ENCODE measurements at regions not wholly inside any gene's neighbourhood (a gene's known extent, or its start where the extent isn't known, plus 50 kb on each side); places are given as distances from the start of the nearest gene placed in this dataset.
A peak's percentile ranks its signal among the peaks of the same experiment; 100 is the strongest.

GRCh38 chr2:150876251-150876950 is 385.3 kb downstream of the RBM43 start:
- 80 to 84% methylated on average over 5 of the region's 5 CpGs for WGBS, 2 experiments (ENCODE audit: low coverage in 1 of 2, low lambda C conversion rate in 2 of 2, missing lambda C conversion rate in 2 of 2)

GRCh38 chr2:150873396-150873772 is 385.9 kb upstream of the RND3 start:
- Histone ChIP-seq H3K79me2 (ENCODE audit: insufficient read depth) (no peaks in the 10 kb centered on the region), H3K4me1 (ENCODE audit: insufficient read depth) (peaks cover 3% of the 10 kb centered on the region; the same call in 1 of the 2 replicates), H3K4me3 (no peak overlapping the region), H2AFZ (no peak overlapping the region), H3K4me2 (ENCODE audit: unreplicated experiment) (no peak overlapping the region), H3K9me3 (ENCODE audit: low read depth) (no peaks in the 10 kb centered on the region), H3K9ac (no peak overlapping the region), H3K27me3 (replicated peaks; ENCODE audit: insufficient read depth) (no peaks in the 10 kb centered on the region), H3K27ac (no peak overlapping the region), H4K20me1 (ENCODE audit: insufficient read depth) (no peaks in the 10 kb centered on the region), H3F3A (ENCODE audit: insufficient read depth) (no peaks in the 10 kb centered on the region), H3K36me3 (ENCODE audit: low read depth) (no peaks in the 10 kb centered on the region), H3K9me2 (ENCODE audit: insufficient read depth) (no peaks in the 10 kb centered on the region)
- in situ Hi-C loops (cut with MboI), result no loop called here
- no peak for DNase-seq
- WGBS, 2 experiments (ENCODE audit: low coverage in 1 of 2, low lambda C conversion rate in 2 of 2, missing lambda C conversion rate in 2 of 2), result 93 to 100% methylated on average over 4 of the region's 4 CpGs
- no peak for TF ChIP-seq EZH2phosphoT487 (IDR thresholded peaks at IDR 0.05; ENCODE audit: insufficient read depth, low read depth)
- TF ChIP-seq EZH2 (IDR thresholded peaks at IDR 0.05; ENCODE audit: insufficient read depth, poor library complexity, severe bottlenecking), result no peak

More at GRCh38 chr2:150876251-150876950, 385.3 kb downstream of the RBM43 start:
- H3K4me3 ChIP-seq, result no peak overlapping the region
- no peaks in the 10 kb centered on the region for H3K9me3 ChIP-seq (ENCODE audit: low read depth)
- no peak overlapping the region for H3K27ac ChIP-seq
- H3K79me2 ChIP-seq (ENCODE audit: insufficient read depth), result no peaks in the 10 kb centered on the region
- in situ Hi-C loops (cut with MboI), result no loop called here
- no peak for DNase-seq
- H3F3A ChIP-seq (ENCODE audit: insufficient read depth), result no peaks in the 10 kb centered on the region
- H3K4me2 ChIP-seq (ENCODE audit: unreplicated experiment), result no peak overlapping the region
- H4K20me1 ChIP-seq (ENCODE audit: insufficient read depth), result no peaks in the 10 kb centered on the region
- peaks cover 7% of the 10 kb centered on the region; the same call in 1 of the 2 replicates for H3K4me1 ChIP-seq (ENCODE audit: insufficient read depth)
- no peaks in the 10 kb centered on the region for H3K36me3 ChIP-seq (ENCODE audit: low read depth)
- H3K27me3 ChIP-seq (replicated peaks; ENCODE audit: insufficient read depth), result no peaks in the 10 kb centered on the region
- H3K9ac ChIP-seq, result no peak overlapping the region
- no peak for TF ChIP-seq EZH2phosphoT487 (IDR thresholded peaks at IDR 0.05; ENCODE audit: insufficient read depth, low read depth)
- no peak for TF ChIP-seq EZH2 (IDR thresholded peaks at IDR 0.05; ENCODE audit: insufficient read depth, poor library complexity, severe bottlenecking)
- no peaks in the 10 kb centered on the region for H3K9me2 ChIP-seq (ENCODE audit: insufficient read depth)
- no peak overlapping the region for H2AFZ ChIP-seq

DNA sequence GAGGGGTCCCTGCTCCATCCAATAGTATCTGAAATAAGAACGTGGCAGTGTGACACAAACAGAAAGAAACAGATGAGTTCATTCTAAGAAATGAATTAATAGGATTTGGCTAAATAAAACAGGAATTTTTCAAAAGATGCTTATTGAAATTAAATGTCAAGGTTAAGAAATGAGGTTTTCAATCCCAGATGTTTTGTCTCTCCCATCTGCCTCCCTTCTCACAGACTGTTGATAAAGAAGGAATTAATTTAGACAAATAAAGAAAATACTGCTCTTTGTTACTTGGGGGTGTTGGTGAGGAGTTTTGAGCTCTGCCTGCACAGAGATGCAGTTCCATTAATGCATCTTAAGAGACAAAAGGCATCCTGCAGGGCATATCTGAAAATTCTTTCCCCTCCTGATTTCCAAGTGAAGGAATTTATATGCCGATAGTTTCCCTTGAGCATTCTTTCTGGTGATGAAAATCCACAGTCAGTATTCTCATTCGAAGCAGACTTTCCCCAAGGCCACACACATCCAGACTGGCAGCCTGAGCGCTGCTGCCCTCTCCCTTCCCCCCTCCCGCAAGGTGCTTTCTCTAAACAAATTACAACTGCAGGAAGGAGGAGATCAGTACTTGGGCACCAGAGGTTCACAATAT is 385.4 kb upstream of the RND3 start:
- H3K36me3 ChIP-seq (ENCODE audit: low read depth), result no peaks in the 10 kb centered on the region
- no peak overlapping the region for H3K4me2 ChIP-seq (ENCODE audit: unreplicated experiment)
- H4K20me1 ChIP-seq (ENCODE audit: insufficient read depth), result no peaks in the 10 kb centered on the region
- no peak overlapping the region for H2AFZ ChIP-seq
- no peaks in the 10 kb centered on the region for H3K27me3 ChIP-seq (replicated peaks; ENCODE audit: insufficient read depth)
- no peaks in the 10 kb centered on the region for H3K79me2 ChIP-seq (ENCODE audit: insufficient read depth)
- H3K9ac ChIP-seq, result no peak overlapping the region
- H3K4me1 ChIP-seq (ENCODE audit: insufficient read depth), result no peaks in the 10 kb centered on the region
- H3K27ac ChIP-seq, result no peak overlapping the region
- 44 to 49% methylated on average over 5 of the region's 5 CpGs for WGBS, 2 experiments (ENCODE audit: low coverage in 1 of 2, low lambda C conversion rate in 2 of 2, missing lambda C conversion rate in 2 of 2)
- H3K4me3 ChIP-seq, result no peak overlapping the region
- H3K9me2 ChIP-seq (ENCODE audit: insufficient read depth), result no peaks in the 10 kb centered on the region
- DNase-seq, result no peak
- in situ Hi-C loops (cut with MboI), result no loop called here
- no peaks in the 10 kb centered on the region for H3F3A ChIP-seq (ENCODE audit: insufficient read depth)
- TF ChIP-seq EZH2phosphoT487 (IDR thresholded peaks at IDR 0.05; ENCODE audit: insufficient read depth, low read depth) (no peak), EZH2 (IDR thresholded peaks at IDR 0.05; ENCODE audit: insufficient read depth, poor library complexity, severe bottlenecking) (no peak)
- H3K9me3 ChIP-seq (ENCODE audit: low read depth), result no peaks in the 10 kb centered on the region

- 0 out of 2 replicates have a peak, but pooled peaks cover 10% of the 10 kb centered on the region for H3F3A ChIP-seq (ENCODE audit: insufficient read depth)
- DNase-seq, result peak; percentile 42
- no peaks in the 10 kb centered on the region for H3K27me3 ChIP-seq (replicated peaks; ENCODE audit: insufficient read depth)
- no peaks in the 10 kb centered on the region for H3K9me3 ChIP-seq (ENCODE audit: low read depth)
- in situ Hi-C loops (cut with MboI), result no loop called here
- H3K4me3 ChIP-seq, result no peak overlapping the region
- H4K20me1 ChIP-seq (ENCODE audit: insufficient read depth), result no peaks in the 10 kb centered on the region
- no peak overlapping the region for H3K9ac ChIP-seq
- H3K4me2 ChIP-seq (ENCODE audit: unreplicated experiment), result no peak overlapping the region
- no peaks in the 10 kb centered on the region for H3K36me3 ChIP-seq (ENCODE audit: low read depth)
- TF ChIP-seq EZH2phosphoT487 (IDR thresholded peaks at IDR 0.05; ENCODE audit: insufficient read depth, low read depth), result no peak
- TF ChIP-seq EZH2 (IDR thresholded peaks at IDR 0.05; ENCODE audit: insufficient read depth, poor library complexity, severe bottlenecking), result no peak
- H3K4me1 ChIP-seq (ENCODE audit: insufficient read depth), result no peaks in the 10 kb centered on the region
- H3K27ac ChIP-seq, result no peak overlapping the region
- no peaks in the 10 kb centered on the region for H3K9me2 ChIP-seq (ENCODE audit: insufficient read depth)
- no peaks in the 10 kb centered on the region for H3K79me2 ChIP-seq (ENCODE audit: insufficient read depth)
- H2AFZ ChIP-seq, result no peak overlapping the region
These were observed 379.0 kb upstream of the RND3 start for GRCh38 chr2:150866431-150866830.
